ENCODE measurements at regions not wholly inside any gene's neighbourhood (a gene's known extent, or its start where the extent isn't known, plus 50 kb on each side); places are given as distances from the start of the nearest gene placed in this dataset.

DNA sequence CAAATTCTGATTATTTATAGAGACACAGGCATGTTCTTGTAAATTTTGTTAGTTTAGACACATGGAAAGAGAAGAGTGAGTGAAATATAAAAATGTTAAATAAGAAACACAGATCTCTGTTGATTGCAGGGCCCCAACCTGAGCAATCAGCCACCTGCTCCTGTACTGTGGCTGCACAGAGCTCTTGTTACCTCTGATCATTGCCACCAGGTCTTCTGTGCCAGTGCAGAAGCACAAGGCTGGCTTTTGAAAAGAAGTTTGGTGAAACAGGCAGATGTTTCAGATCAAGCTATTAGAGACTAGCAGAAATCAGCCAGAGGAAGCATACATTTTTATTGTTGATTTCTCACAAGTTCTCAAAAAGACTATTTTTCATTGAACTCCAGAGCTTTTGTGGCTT is 434.1 kb upstream of the OR4E1 start:
- no peak for TF ChIP-seq CTCF (conservative IDR thresholded peaks at IDR 0.05; ENCODE audit: low read depth, low read length)
- TF ChIP-seq RAD21 (IDR thresholded peaks at IDR 0.05; ENCODE audit: low read length) = no peak
- no peak for TF ChIP-seq MXI1 (IDR thresholded peaks at IDR 0.05; ENCODE audit: borderline replicate concordance, low read depth, low read length)
- TF ChIP-seq POLR2A (IDR thresholded peaks at IDR 0.05; ENCODE audit: low read depth, low read length) = no peak
- no peak for TF ChIP-seq SMC3 (IDR thresholded peaks at IDR 0.05; ENCODE audit: low read depth, low read length)
- TF ChIP-seq ELK1 (IDR thresholded peaks at IDR 0.05; ENCODE audit: borderline replicate concordance, low read depth, low read length) = no peak
- TF ChIP-seq, protein P1, sequence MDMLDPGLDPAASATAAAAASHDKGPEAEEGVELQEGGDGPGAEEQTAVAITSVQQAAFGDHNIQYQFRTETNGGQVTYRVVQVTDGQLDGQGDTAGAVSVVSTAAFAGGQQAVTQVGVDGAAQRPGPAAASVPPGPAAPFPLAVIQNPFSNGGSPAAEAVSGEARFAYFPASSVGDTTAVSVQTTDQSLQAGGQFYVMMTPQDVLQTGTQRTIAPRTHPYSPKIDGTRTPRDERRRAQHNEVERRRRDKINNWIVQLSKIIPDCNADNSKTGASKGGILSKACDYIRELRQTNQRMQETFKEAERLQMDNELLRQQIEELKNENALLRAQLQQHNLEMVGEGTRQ (IDR thresholded peaks at IDR 0.05; ENCODE audit: low read depth, low read length) = no peak
- no peak for TF ChIP-seq MAZ (IDR thresholded peaks at IDR 0.05; ENCODE audit: borderline replicate concordance, low read depth, low read length)
- TF ChIP-seq CEBPB (IDR thresholded peaks at IDR 0.05; ENCODE audit: low read depth, low read length) = no peak
- TF ChIP-seq BHLHE40 (IDR thresholded peaks at IDR 0.05; ENCODE audit: low read depth, low read length) = no peak

Measured in IMR-90 (cell line).